GM19328 (cell line): ENCODE measurements at regions not wholly inside any gene's neighbourhood (a gene's known extent, or its start where the extent isn't known, plus 50 kb on each side); places are given as distances from the start of the nearest gene placed in this dataset.

Experiments
- ATAC-seq: cut with Tn5 transposase; IDR thresholded peaks from one replicate; pipeline ENCODE4 v1.9.1; 2021; ENCODE audit warnings: mild to moderate bottlenecking, moderate library complexity; ENCODE audit not compliant: unreplicated experiment

GRCh38 chr9:10961883-10962282 is 349.1 kb upstream of the PTPRD start:
- no peak for ATAC-seq

- ATAC-seq = no peak
These were observed 370.4 kb upstream of the PTPRD start for GRCh38 chr9:10983251-10983650.

- no peak for ATAC-seq
These were observed 386.8 kb upstream of the PTPRD start for GRCh38 chr9:10999646-11000045.

GRCh38 chr9:11001546-11001945 is 388.7 kb upstream of the PTPRD start:
- no peak for ATAC-seq

- ATAC-seq = no peak
These were observed 389.9 kb upstream of the PTPRD start for GRCh38 chr9:11002705-11003104.

- no peak for ATAC-seq
These were observed 391.0 kb upstream of the PTPRD start for GRCh38 chr9:11003836-11004235.

GRCh38 chr9:11011696-11012095 is 398.9 kb upstream of the PTPRD start:
- ATAC-seq = no peak

GRCh38 chr9:11016081-11016480 is 403.3 kb upstream of the PTPRD start:
- ATAC-seq = no peak

GRCh38 chr9:11023201-11023600 is 410.4 kb upstream of the PTPRD start:
- ATAC-seq = no peak

- no peak for ATAC-seq
These were observed 413.0 kb upstream of the PTPRD start for GRCh38 chr9:11025775-11026174.

- no peak for ATAC-seq
These were observed 425.6 kb upstream of the PTPRD start for GRCh38 chr9:11038366-11038765.

GRCh38 chr9:11039006-11039405 is 426.2 kb upstream of the PTPRD start:
- no peak for ATAC-seq

GRCh38 chr9:11045589-11045988 is 432.8 kb upstream of the PTPRD start:
- no peak for ATAC-seq

- ATAC-seq = no peak
These were observed 450.5 kb upstream of the PTPRD start for GRCh38 chr9:11063263-11063662.

GRCh38 chr9:11064909-11065308 is 452.1 kb upstream of the PTPRD start:
- ATAC-seq = no peak

- no peak for ATAC-seq
These were observed 459.4 kb upstream of the PTPRD start for GRCh38 chr9:11072176-11072575.

GRCh38 chr9:11086561-11086960 is 473.8 kb upstream of the PTPRD start:
- ATAC-seq = no peak

- ATAC-seq = no peak
These were observed 476.1 kb upstream of the PTPRD start for GRCh38 chr9:11088821-11089374.

GRCh38 chr9:11092974-11093373 is 480.2 kb upstream of the PTPRD start:
- no peak for ATAC-seq

- ATAC-seq = no peak
These were observed 484.2 kb upstream of the PTPRD start for GRCh38 chr9:11097020-11097419.

- no peak for ATAC-seq
These were observed 490.7 kb upstream of the PTPRD start for GRCh38 chr9:11103525-11103924.

- ATAC-seq = no peak
These were observed 494.4 kb upstream of the PTPRD start for GRCh38 chr9:11107196-11107595.

GRCh38 chr9:11128156-11128555 is 515.4 kb upstream of the PTPRD start:
- no peak for ATAC-seq

- no peak for ATAC-seq
These were observed 523.0 kb upstream of the PTPRD start for GRCh38 chr9:11135851-11136250.
